A673 (cell line): ENCODE measurements at regions not wholly inside any gene's neighbourhood (a gene's known extent, or its start where the extent isn't known, plus 50 kb on each side); places are given as distances from the start of the nearest gene placed in this dataset.

Source experiments
- CTCF ChIP-seq: fragments of 300-800, 200-600 bp; sonication (generic); conservative IDR thresholded peaks from 2 replicates; pipeline ENCODE4 v1.5.1; 2017; ENCODE audit warnings: low read depth, mild to moderate bottlenecking, antibody characterized with exemption, low read length, moderate library complexity, mixed read lengths
- EZH2 ChIP-seq: fragments of 200-600 bp; sonication (generic); IDR thresholded peaks from 2 replicates; pipeline ENCODE4 v1.6.1; 2017; ENCODE audit warnings: borderline replicate concordance, low read depth, mild to moderate bottlenecking, mixed read lengths, antibody characterized with exemption, low read length; ENCODE audit not compliant: poor library complexity, severe bottlenecking

GRCh38 chr1:181918880-181919525 is 142.5 kb downstream of the ZNF648 start:
- TF ChIP-seq CTCF: no peak
- no peak for TF ChIP-seq EZH2
